C4-2B (cell line): ENCODE measurements at regions not wholly inside any gene's neighbourhood (a gene's known extent, or its start where the extent isn't known, plus 50 kb on each side); places are given as distances from the start of the nearest gene placed in this dataset.

ENCODE experiments used
- H3K27ac ChIP-seq: fragments of 450-650 bp; 2 replicates; pipeline ENCODE4 v1.5.1; 2017
- CTCF ChIP-seq: fragments of 450-650 bp; conservative IDR thresholded peaks from 2 replicates; pipeline ENCODE4 v1.5.1; 2017; ENCODE audit warnings: mild to moderate bottlenecking
- ZFX ChIP-seq: fragments of 450-650 bp; IDR thresholded peaks from 2 replicates; pipeline ENCODE4 v1.6.1; 2017

- no peak overlapping the region for H3K27ac ChIP-seq
- no peak for TF ChIP-seq CTCF
- TF ChIP-seq ZFX = no peak
These were observed 717.9 kb upstream of the AMOT start for GRCh38 chrX:113558576-113558975.

GRCh38 chrX:113551919-113552318 is 711.3 kb upstream of the AMOT start:
- H3K27ac ChIP-seq = no peak overlapping the region
- no peak for TF ChIP-seq ZFX
- TF ChIP-seq CTCF = no peak

GRCh38 chrX:113548308-113549015 is 707.8 kb upstream of the AMOT start:
- TF ChIP-seq ZFX (no peak), CTCF (no peak)
- H3K27ac ChIP-seq = no peak overlapping the region

GRCh38 chrX:113545040-113545439 is 704.4 kb upstream of the AMOT start:
- TF ChIP-seq CTCF (no peak), ZFX (no peak)

GRCh38 chrX:113539599-113540356 is 699.1 kb upstream of the AMOT start:
- no peak for TF ChIP-seq ZFX
- no peak overlapping the region for H3K27ac ChIP-seq

More at GRCh38 chrX:113545040-113545439, 704.4 kb upstream of the AMOT start:
- H3K27ac ChIP-seq = no peak overlapping the region

- H3K27ac ChIP-seq = no peak overlapping the region
- TF ChIP-seq ZFX (no peak), CTCF (no peak)
These were observed 688.9 kb upstream of the AMOT start for GRCh38 chrX:113529426-113530013.

GRCh38 chrX:113522814-113523213 is 682.2 kb upstream of the AMOT start:
- H3K27ac ChIP-seq = no peak overlapping the region
- TF ChIP-seq ZFX (no peak), CTCF (no peak)
